ENCODE measurements at regions not wholly inside any gene's neighbourhood (a gene's known extent, or its start where the extent isn't known, plus 50 kb on each side); places are given as distances from the start of the nearest gene placed in this dataset.

GRCh38 chr6:165880686-165881085 lies 217.6 kb upstream of the PDE10A start:
- DNase-seq, result no peak
- Mint-ChIP-seq H3K36me3 (ENCODE audit: low read depth) (peaks cover 9% of the 10 kb centered on the region), H3K27ac (no peak overlapping the region), H3K27me3 (ENCODE audit: low read depth, poor library complexity) (peaks cover 11% of the 10 kb centered on the region), H3K4me1 (peaks cover 41% of the 10 kb centered on the region), H3K9me3 (peaks cover 36% of the 10 kb centered on the region), H3K4me3 (no peak overlapping the region)
- TF ChIP-seq CTCF (IDR thresholded peaks at IDR 0.05), result no peak

GRCh38 chr6:165877773-165878172 lies 214.7 kb upstream of the PDE10A start:
- H3K4me3 Mint-ChIP-seq, result no peak overlapping the region
- no peak for TF ChIP-seq CTCF (IDR thresholded peaks at IDR 0.05)
- H3K9me3 Mint-ChIP-seq, result peaks cover 33% of the 10 kb centered on the region
- H3K27ac Mint-ChIP-seq, result no peak overlapping the region
- peaks cover 14% of the 10 kb centered on the region for H3K27me3 Mint-ChIP-seq (ENCODE audit: low read depth, poor library complexity)
- peaks cover 9% of the 10 kb centered on the region for H3K36me3 Mint-ChIP-seq (ENCODE audit: low read depth)
- DNase-seq, result no peak
- peaks cover 60% of the 10 kb centered on the region for H3K4me1 Mint-ChIP-seq

GRCh38 chr6:165877192-165877591 lies 214.2 kb upstream of the PDE10A start:
- peak overlapping the region; percentile 46 for H3K4me3 Mint-ChIP-seq
- H3K27me3 Mint-ChIP-seq (ENCODE audit: low read depth, poor library complexity), result peaks cover 14% of the 10 kb centered on the region
- no peak for TF ChIP-seq CTCF (IDR thresholded peaks at IDR 0.05)
- no peak for DNase-seq
- H3K27ac Mint-ChIP-seq, result peak overlapping the region; percentile 53
- peaks cover 65% of the 10 kb centered on the region for H3K4me1 Mint-ChIP-seq
- H3K9me3 Mint-ChIP-seq, result peaks cover 33% of the 10 kb centered on the region
- H3K36me3 Mint-ChIP-seq (ENCODE audit: low read depth), result peaks cover 9% of the 10 kb centered on the region

GRCh38 chr6:165876588-165876987 lies 213.5 kb upstream of the PDE10A start:
- Mint-ChIP-seq H3K27ac (no peak overlapping the region), H3K4me3 (peak overlapping the region; percentile 33), H3K4me1 (peaks cover 61% of the 10 kb centered on the region), H3K9me3 (peaks cover 29% of the 10 kb centered on the region), H3K27me3 (ENCODE audit: low read depth, poor library complexity) (peaks cover 14% of the 10 kb centered on the region), H3K36me3 (ENCODE audit: low read depth) (peaks cover 9% of the 10 kb centered on the region)
- no peak for TF ChIP-seq CTCF (IDR thresholded peaks at IDR 0.05)
- DNase-seq, result no peak

- Mint-ChIP-seq H3K4me1 (peaks cover 61% of the 10 kb centered on the region), H3K36me3 (ENCODE audit: low read depth) (peaks cover 9% of the 10 kb centered on the region), H3K27ac (no peak overlapping the region), H3K27me3 (ENCODE audit: low read depth, poor library complexity) (peaks cover 12% of the 10 kb centered on the region), H3K4me3 (no peak overlapping the region), H3K9me3 (peaks cover 27% of the 10 kb centered on the region)
- no peak for TF ChIP-seq CTCF (IDR thresholded peaks at IDR 0.05)
- no peak for DNase-seq
These were observed 212.9 kb upstream of the PDE10A start for GRCh38 chr6:165875946-165876345.

GRCh38 chr6:165873976-165874375 lies 210.9 kb upstream of the PDE10A start:
- Mint-ChIP-seq H3K9me3 (peaks cover 28% of the 10 kb centered on the region), H3K4me1 (peaks cover 61% of the 10 kb centered on the region), H3K36me3 (ENCODE audit: low read depth) (peaks cover 17% of the 10 kb centered on the region), H3K4me3 (peak overlapping the region; percentile 19), H3K27me3 (ENCODE audit: low read depth, poor library complexity) (peaks cover 15% of the 10 kb centered on the region), H3K27ac (no peak overlapping the region)
- no peak for TF ChIP-seq CTCF (IDR thresholded peaks at IDR 0.05)
- DNase-seq, result no peak
